Endothelial cell of umbilical vein (primary cell): ENCODE measurements at regions not wholly inside any gene's neighbourhood (a gene's known extent, or its start where the extent isn't known, plus 50 kb on each side); places are given as distances from the start of the nearest gene placed in this dataset.

Source experiments
- CTCF ChIP-seq, 2 donors: IDR thresholded peaks; 1 replicate in 1 of 2; 2 replicates in 1 of 2; pipeline ENCODE4 v1.5.1; 2011; ENCODE audit warnings: low read length in 2 of 2, mild to moderate bottlenecking in 2 of 2, moderate library complexity in 2 of 2, control low read depth in 1 of 2, inconsistent platforms in 1 of 2, low read depth in 1 of 2; ENCODE audit not compliant: insufficient read depth in 1 of 2; ENCODE audit errors: extremely low read depth in 1 of 2
- EZH2 ChIP-seq: IDR thresholded peaks from 2 replicates; pipeline ENCODE4 v1.6.1; 2012; ENCODE audit warnings: borderline replicate concordance, low read depth, mild to moderate bottlenecking, moderate library complexity, low read length, inconsistent platforms; ENCODE audit not compliant: severe bottlenecking
- FOS ChIP-seq: IDR thresholded peaks from 2 replicates; pipeline ENCODE4 v1.6.1; 2011; ENCODE audit warnings: mild to moderate bottlenecking, low read length, moderate library complexity, borderline replicate concordance; ENCODE audit not compliant: insufficient read depth

- TF ChIP-seq CTCF (IDR thresholded peaks at IDR 0.05; ENCODE audit: extremely low read depth in 1 of 2, insufficient read depth in 1 of 2, low read depth in 1 of 2, low read length in 2 of 2) (no peak), EZH2 (no peak), FOS (no peak)
These were observed 284.3 kb downstream of the GAS1 start for GRCh38 chr9:86662890-86663468.
